Brain microvascular endothelial cell (primary cell): ENCODE measurements at regions not wholly inside any gene's neighbourhood (a gene's known extent, or its start where the extent isn't known, plus 50 kb on each side); places are given as distances from the start of the nearest gene placed in this dataset.

Source experiments
- DNase-seq: peaks from one replicate; pipeline ENCODE4 v3.0.0-alpha.2; 2020
- H3K27ac ChIP-seq: fragments of 250-450 bp; sonication (Bioruptor Pico); 2 replicates; pipeline ENCODE4 v1.5.1; 2020; ENCODE audit warnings: mild to moderate bottlenecking, moderate library complexity
- H3K27me3 ChIP-seq: fragments of 250-450 bp; sonication (Bioruptor Pico); replicated peaks from 2 replicates; pipeline ENCODE4 v1.5.1; 2020; ENCODE audit warnings: mild to moderate bottlenecking
- H3K36me3 ChIP-seq: fragments of 250-450 bp; sonication (Bioruptor Pico); replicated peaks from 2 replicates; pipeline ENCODE4 v1.5.1; 2020; ENCODE audit warnings: mild to moderate bottlenecking
- H3K4me3 ChIP-seq: 2 replicates; pipeline ENCODE4 v1.5.1; 2011; ENCODE audit warnings: low read depth, mild to moderate bottlenecking, control low read depth, low read length, moderate library complexity
- CTCF ChIP-seq: IDR thresholded peaks from 2 replicates; pipeline ENCODE4 v1.5.1; 2011; ENCODE audit warnings: low read depth, mild to moderate bottlenecking, moderate library complexity, low read length, control low read depth, inconsistent platforms; ENCODE audit errors: missing control alignments
- in situ Hi-C: cut with HindIII; loops from 2 replicates; pipeline ENCODE4 v1.10.0; 2017; ENCODE audit warnings: low sequenced_read_pairs, low pct_ligation_motif_present

- DNase-seq = no peak
- no peak overlapping the region for H3K4me3 ChIP-seq
- no peak overlapping the region for H3K27ac ChIP-seq
- in situ Hi-C loops = no loop called here
- no peaks in the 10 kb centered on the region for H3K36me3 ChIP-seq
- TF ChIP-seq CTCF = no peak
- H3K27me3 ChIP-seq = no peaks in the 10 kb centered on the region
Observed at GRCh38 chr11:38683484-38683883, 2085.4 kb upstream of the RAG2 start.

GRCh38 chr11:38680746-38681145, 2082.7 kb upstream of the RAG2 start:
- H3K36me3 ChIP-seq = no peaks in the 10 kb centered on the region
- DNase-seq = no peak
- no peak overlapping the region for H3K4me3 ChIP-seq
- no peaks in the 10 kb centered on the region for H3K27me3 ChIP-seq
- H3K27ac ChIP-seq = no peak overlapping the region
- TF ChIP-seq CTCF = no peak
- in situ Hi-C loops = no loop called here

DNA sequence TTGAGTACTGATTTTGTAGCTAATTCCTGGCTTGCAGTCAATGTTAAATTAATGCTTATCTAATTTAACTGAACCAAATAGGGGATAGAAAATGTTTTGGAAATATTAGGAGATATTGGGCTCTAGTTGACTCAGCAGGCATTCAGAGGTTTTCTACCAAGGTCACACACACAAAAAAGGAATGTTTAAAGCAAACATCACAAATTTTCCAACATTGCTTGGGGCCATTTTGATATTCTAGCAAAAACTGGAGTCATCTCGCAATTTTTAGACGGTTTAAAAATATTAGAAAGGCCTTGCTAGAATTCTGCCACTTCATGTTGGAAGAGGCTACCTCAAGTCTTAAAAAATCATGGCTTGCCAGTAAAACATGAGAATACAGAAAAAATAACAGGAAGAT, 2082.1 kb upstream of the RAG2 start:
- DNase-seq = no peak
- Histone ChIP-seq H3K4me3 (no peak overlapping the region), H3K27me3 (no peaks in the 10 kb centered on the region), H3K36me3 (no peaks in the 10 kb centered on the region), H3K27ac (no peak overlapping the region)
- no peak for TF ChIP-seq CTCF
- in situ Hi-C loops = no loop called here

DNA sequence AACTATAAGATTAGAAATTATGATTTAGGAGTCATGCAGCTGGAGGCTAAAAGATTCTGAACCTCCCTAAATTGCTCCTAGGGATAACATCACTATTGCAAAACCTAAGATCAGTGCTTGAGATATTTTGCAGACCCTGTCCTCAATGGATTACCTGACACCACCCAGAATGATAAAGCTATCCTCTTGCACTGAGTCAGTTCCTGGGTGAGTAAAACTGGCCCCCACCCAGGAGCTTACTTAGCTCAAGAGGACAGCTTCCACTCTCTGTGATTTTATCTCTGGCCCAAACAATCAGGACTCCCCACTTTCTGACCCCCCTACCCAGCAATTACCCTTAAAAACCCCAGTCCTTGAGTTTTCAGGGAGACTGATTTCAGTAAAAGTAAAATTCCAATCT, 2074.4 kb upstream of the RAG2 start:
- in situ Hi-C loops = no loop called here
- no peaks in the 10 kb centered on the region for H3K27me3 ChIP-seq

GRCh38 chr11:38667359-38667758, 2069.3 kb upstream of the RAG2 start:
- in situ Hi-C loops = no loop called here
- no peaks in the 10 kb centered on the region for H3K27me3 ChIP-seq

More for the DNA sequence above, 2074.4 kb upstream of the RAG2 start:
- no peak overlapping the region for H3K27ac ChIP-seq
- no peak for DNase-seq
- no peak overlapping the region for H3K4me3 ChIP-seq
- H3K36me3 ChIP-seq = no peaks in the 10 kb centered on the region
- no peak for TF ChIP-seq CTCF

More at GRCh38 chr11:38667359-38667758, 2069.3 kb upstream of the RAG2 start:
- Histone ChIP-seq H3K4me3 (no peak overlapping the region), H3K36me3 (no peaks in the 10 kb centered on the region), H3K27ac (no peak overlapping the region)
- DNase-seq = no peak
- TF ChIP-seq CTCF = no peak
